Endothelial cell of umbilical vein (primary cell): ENCODE measurements at regions not wholly inside any gene's neighbourhood (a gene's known extent, or its start where the extent isn't known, plus 50 kb on each side); places are given as distances from the start of the nearest gene placed in this dataset.

Experiments
- BruUV-seq: library from RNA; stranded (reverse); fragments of 400-500 nt; replicated peaks from 2 replicates; lab custom pipeline; 2021; lab: Mats Ljungman, UMichigan
- CTCF ChIA-PET: fragments of 300-600, 350-600 bp; sonication (Branson Sonifier 250); formaldehyde crosslinking; loops from one replicate; lab custom pipeline; 2021; ENCODE audit warnings: antibody characterized with exemption, inconsistent platforms; lab: Charles Lee
- POLR2A ChIA-PET: fragments of 300-600, 350-600 bp; sonication (Branson Sonifier 250); formaldehyde crosslinking; loops from one replicate; lab custom pipeline; 2021; ENCODE audit warnings: antibody characterized with exemption, inconsistent platforms; lab: Charles Lee
- DNase-seq: peaks from one replicate; pipeline ENCODE4 v3.0.0-alpha.2; 2011; ENCODE audit warnings: low read depth, low spot score
- FAIRE-seq: peaks from 2 replicates; lab custom pipeline; 2011; peaks lifted over from hg19 to GRCh38; lab: Jason Lieb, UNC
- H2AFZ ChIP-seq: 2 replicates; pipeline ENCODE4 v1.6.0; 2012; ENCODE audit warnings: low read depth, low read length, control low read depth, inconsistent platforms
- H3K27ac ChIP-seq: 2 replicates; pipeline ENCODE4 v1.5.1; 2011; ENCODE audit warnings: low read depth, mild to moderate bottlenecking, control low read depth, low read length, moderate library complexity; ENCODE audit not compliant: insufficient read depth
- H3K27me3 ChIP-seq, 2 experiments: 2 replicates each; pipeline versions ENCODE4 v1.6.0 to v1.6.1; 2011; ENCODE audit warnings: low read length in 2 of 2, mixed read lengths in 1 of 2; ENCODE audit not compliant: control insufficient read depth in 2 of 2, insufficient read depth in 2 of 2
- H3K36me3 ChIP-seq, 2 experiments: 2 replicates in 1 of 2; 3 replicates in 1 of 2; pipeline ENCODE4 v1.5.1; 2011; ENCODE audit warnings: low read length in 2 of 2, mild to moderate bottlenecking in 1 of 2, moderate library complexity in 1 of 2; ENCODE audit not compliant: control insufficient read depth in 2 of 2, insufficient read depth in 2 of 2; ENCODE audit errors: extremely low read depth in 1 of 2
- H3K4me1 ChIP-seq: 3 replicates; pipeline ENCODE4 v1.5.1; 2011; ENCODE audit warnings: mild to moderate bottlenecking, low read length; ENCODE audit not compliant: control insufficient read depth, insufficient read depth; ENCODE audit errors: extremely low read depth
- H3K4me2 ChIP-seq: 2 replicates; pipeline ENCODE4 v1.6.1; 2011; ENCODE audit warnings: low read length, control low read depth, mixed read lengths; ENCODE audit not compliant: insufficient read depth
- H3K4me3 ChIP-seq, 3 experiments: fragments of 200-600 bp in 1 of 3; sonication (generic), shearing (Covaris generic) in 1 of 3; replicated peaks in 1 of 3; 2 replicates each; pipeline ENCODE4 v1.5.1; 2011 to 2016; ENCODE audit warnings: control low read depth in 3 of 3, low read length in 3 of 3, mild to moderate bottlenecking in 2 of 3, inconsistent platforms in 1 of 3, low read depth in 1 of 3, moderate library complexity in 1 of 3; ENCODE audit not compliant: insufficient read depth in 1 of 3
- H3K79me2 ChIP-seq: 2 replicates; pipeline ENCODE4 v1.6.0; 2012; ENCODE audit warnings: low read length, inconsistent platforms; ENCODE audit not compliant: control insufficient read depth, insufficient read depth
- H3K9ac ChIP-seq: replicated peaks from 2 replicates; pipeline ENCODE3; 2011; ENCODE audit warnings: low read length, control low read depth; ENCODE audit not compliant: insufficient read depth; ENCODE audit errors: extremely low read depth
- H3K9me1 ChIP-seq: replicated peaks from 3 replicates; pipeline ENCODE4 v1.6.0; 2011; ENCODE audit warnings: mild to moderate bottlenecking, low read length; ENCODE audit not compliant: control insufficient read depth, insufficient read depth; ENCODE audit errors: extremely low read depth
- H3K9me3 ChIP-seq: replicated peaks from 2 replicates; pipeline ENCODE4 v1.5.1; 2012; ENCODE audit warnings: low read length, inconsistent platforms; ENCODE audit not compliant: control insufficient read depth, insufficient read depth
- H4K20me1 ChIP-seq: replicated peaks from 2 replicates; pipeline ENCODE3; 2011; ENCODE audit warnings: mild to moderate bottlenecking, low read length; ENCODE audit not compliant: control insufficient read depth, insufficient read depth; ENCODE audit errors: extremely low read depth
- CTCF ChIP-seq, 2 donors: IDR thresholded peaks; 1 replicate in 1 of 2; 2 replicates in 1 of 2; pipeline ENCODE4 v1.5.1; 2011; ENCODE audit warnings: low read length in 2 of 2, mild to moderate bottlenecking in 2 of 2, moderate library complexity in 2 of 2, control low read depth in 1 of 2, inconsistent platforms in 1 of 2, low read depth in 1 of 2; ENCODE audit not compliant: insufficient read depth in 1 of 2; ENCODE audit errors: extremely low read depth in 1 of 2
- EZH2 ChIP-seq: IDR thresholded peaks from 2 replicates; pipeline ENCODE4 v1.6.1; 2012; ENCODE audit warnings: borderline replicate concordance, low read depth, mild to moderate bottlenecking, moderate library complexity, low read length, inconsistent platforms; ENCODE audit not compliant: severe bottlenecking
- FOS ChIP-seq: IDR thresholded peaks from 2 replicates; pipeline ENCODE4 v1.6.1; 2011; ENCODE audit warnings: mild to moderate bottlenecking, low read length, moderate library complexity, borderline replicate concordance; ENCODE audit not compliant: insufficient read depth
- GATA2 ChIP-seq: IDR thresholded peaks from 2 replicates; pipeline ENCODE4 v1.7.0; 2011; ENCODE audit warnings: low read depth, mild to moderate bottlenecking, moderate library complexity, mixed read lengths, low read length; ENCODE audit not compliant: insufficient read length, insufficient read depth
- JUN ChIP-seq: IDR thresholded peaks from 2 replicates; pipeline ENCODE4 v1.6.1; 2011; ENCODE audit warnings: borderline replicate concordance, low read depth; ENCODE audit not compliant: insufficient read length, insufficient read depth
- MAX ChIP-seq: IDR thresholded peaks from 2 replicates; pipeline ENCODE4 v1.6.1; 2011; ENCODE audit not compliant: insufficient read depth, insufficient read length
- MYC ChIP-seq: IDR thresholded peaks from one replicate; pipeline ENCODE4 v1.6.1; 2011; ENCODE audit warnings: mild to moderate bottlenecking, low read depth, low read length
- POLR2A ChIP-seq: IDR thresholded peaks from 2 replicates; pipeline ENCODE4 v1.6.1; 2012; ENCODE audit warnings: low read depth, mild to moderate bottlenecking, control low read depth, low read length
- POLR2AphosphoS5 ChIP-seq: IDR thresholded peaks from 2 replicates; pipeline ENCODE4 v1.6.1; 2012; ENCODE audit warnings: low read depth, mild to moderate bottlenecking, control low read depth, low read length, moderate library complexity; ENCODE audit not compliant: insufficient read depth
- dilution Hi-C: fragments of 300-500 bp; cut with MboI; formaldehyde crosslinking; loops from one replicate; pipeline ENCODE4 v1.15.0; 2019; ENCODE audit warnings: low sequenced_read_pairs; ENCODE audit not compliant: extremely low pct_ligation_motif_present
- intact Hi-C: fragments of 100-400 bp; cut with micrococcal nuclease; formaldehyde crosslinking; loops from one replicate; pipeline ENCODE4 v1.10.0; 2022

GRCh38 chr1:59034925-59035324 is 251.1 kb upstream of the JUN start:
- Histone ChIP-seq H2AFZ (no peak overlapping the region), H4K20me1 (no peaks in the 10 kb centered on the region), H3K4me3 (no peak overlapping the region), H3K9me3 (no peaks in the 10 kb centered on the region), H3K9ac (no peak overlapping the region), H3K36me3 (no peaks in the 10 kb centered on the region), H3K79me2 (no peaks in the 10 kb centered on the region), H3K27me3 (no peaks in the 10 kb centered on the region), H3K4me2 (no peak overlapping the region), H3K9me1 (no peaks in the 10 kb centered on the region), H3K4me1 (peaks cover 3% of the 10 kb centered on the region), H3K27ac (no peak overlapping the region)
- no peak for TF ChIP-seq EZH2
- no peak for TF ChIP-seq POLR2AphosphoS5
- TF ChIP-seq JUN = no peak
- TF ChIP-seq MAX = no peak
- TF ChIP-seq CTCF (IDR thresholded peaks at IDR 0.05; ENCODE audit: extremely low read depth in 1 of 2, insufficient read depth in 1 of 2, low read depth in 1 of 2, low read length in 2 of 2) = no peak
- no peak for TF ChIP-seq MYC
- BruUV-seq = no TSS peak
- CTCF ChIA-PET = no interaction called here
- POLR2A ChIA-PET = no interaction called here
- intact Hi-C loops = no loop called here
- DNase-seq = no peak
- FAIRE-seq = no peak
- dilution Hi-C loops = no loop called here

GRCh38 chr1:59039551-59039950 is 255.7 kb upstream of the JUN start:
- ChIA-PET CTCF (interaction anchor here (1.0 to 1.6 kb wide), 2 partner anchors 9 to 12 kb away, joined by 3 to 5 read pairs; no protein-coding TSS in a partner anchor), POLR2A (no interaction called here)
- Histone ChIP-seq H4K20me1 (no peaks in the 10 kb centered on the region), H3K27ac (no peak overlapping the region), H3K4me3 (no peak overlapping the region), H3K9ac (no peak overlapping the region), H3K9me3 (no peaks in the 10 kb centered on the region), H3K4me2 (no peak overlapping the region), H3K9me1 (no peaks in the 10 kb centered on the region), H2AFZ (no peak overlapping the region), H3K27me3 (no peaks in the 10 kb centered on the region), H3K36me3 (no peaks in the 10 kb centered on the region), H3K79me2 (no peaks in the 10 kb centered on the region), H3K4me1 (no peaks in the 10 kb centered on the region)
- intact Hi-C loops (no loop called here), dilution Hi-C loops (no loop called here)
- DNase-seq (no peak), FAIRE-seq (no peak)
- TF ChIP-seq EZH2 = no peak
- no peak for TF ChIP-seq MAX
- no peak for TF ChIP-seq FOS
- no peak for TF ChIP-seq POLR2A
- no peak for TF ChIP-seq MYC
- no peak for TF ChIP-seq CTCF (IDR thresholded peaks at IDR 0.05; ENCODE audit: extremely low read depth in 1 of 2, insufficient read depth in 1 of 2, low read depth in 1 of 2, low read length in 2 of 2)
- TF ChIP-seq POLR2AphosphoS5 = no peak
- no peak for TF ChIP-seq GATA2
- no peak for TF ChIP-seq JUN
- BruUV-seq = no TSS peak
